Stimulated activated effector memory CD8-positive, alpha-beta T cell treated with anti-CD3 and anti-CD28 coated beads, Interleukin-12 subunit alpha, Interleukin-12 subunit beta, amount 100 ng/mL, for 72 hours (primary cell): ENCODE measurements at regions not wholly inside any gene's neighbourhood (a gene's known extent, or its start where the extent isn't known, plus 50 kb on each side); places are given as distances from the start of the nearest gene placed in this dataset.

Experiments
- ATAC-seq: fragments of 150-1000 bp; cut with Tn5 transposase; 2 replicates; pipeline ENCODE4 v1.10.0; 2021
- DNase-seq, 2 donors: peaks; one replicate each; pipeline ENCODE4 v3.0.0; 2021 to 2022; ENCODE audit warnings: low spot score in 2 of 2
- H3K27ac Mint-ChIP-seq: one replicate; pipeline ENCODE4 v1.8.0; 2022; ENCODE audit warnings: mild to moderate bottlenecking, mixed read lengths
- H3K36me3 Mint-ChIP-seq: one replicate; pipeline ENCODE4 v1.8.0; 2022; ENCODE audit warnings: mild to moderate bottlenecking, mixed read lengths
- H3K4me1 Mint-ChIP-seq: one replicate; pipeline ENCODE4 v1.8.0; 2022; ENCODE audit warnings: mixed read lengths
- H3K4me3 Mint-ChIP-seq: one replicate; pipeline ENCODE4 v1.8.0; 2022; ENCODE audit warnings: mild to moderate bottlenecking, mixed read lengths
- H3K9me3 Mint-ChIP-seq: one replicate; pipeline ENCODE4 v1.8.0; 2022; ENCODE audit warnings: mixed read lengths

- no peak for ATAC-seq
- H3K9me3 Mint-ChIP-seq: no peaks in the 10 kb centered on the region
- H3K27ac Mint-ChIP-seq: no peak overlapping the region
These were observed 197.9 kb upstream of the ACVR2A start for GRCh38 chr2:147646818-147647468.

GRCh38 chr2:147644491-147644890 lies 200.3 kb upstream of the ACVR2A start:
- ATAC-seq (no peak), DNase-seq (no peak)
- Mint-ChIP-seq H3K4me1 (no peaks in the 10 kb centered on the region), H3K36me3 (no peaks in the 10 kb centered on the region), H3K4me3 (no peak overlapping the region), H3K27ac (no peak overlapping the region), H3K9me3 (no peaks in the 10 kb centered on the region)

More at GRCh38 chr2:147646818-147647468, 197.9 kb upstream of the ACVR2A start:
- Mint-ChIP-seq H3K4me3 (no peak overlapping the region), H3K36me3 (no peaks in the 10 kb centered on the region), H3K4me1 (no peaks in the 10 kb centered on the region)
- no peak for DNase-seq

GRCh38 chr2:147642765-147643164 lies 202.1 kb upstream of the ACVR2A start:
- Mint-ChIP-seq H3K4me1 (no peaks in the 10 kb centered on the region), H3K4me3 (no peak overlapping the region)
- no peak for ATAC-seq

GRCh38 chr2:147641651-147642050 lies 203.2 kb upstream of the ACVR2A start:
- no peaks in the 10 kb centered on the region for H3K36me3 Mint-ChIP-seq
- no peak for DNase-seq
- no peak overlapping the region for H3K4me3 Mint-ChIP-seq
- H3K27ac Mint-ChIP-seq: no peak overlapping the region
- H3K9me3 Mint-ChIP-seq: no peaks in the 10 kb centered on the region
- ATAC-seq: no peak
- H3K4me1 Mint-ChIP-seq: no peaks in the 10 kb centered on the region

More at GRCh38 chr2:147642765-147643164, 202.1 kb upstream of the ACVR2A start:
- DNase-seq: no peak
- H3K27ac Mint-ChIP-seq: no peak overlapping the region
- H3K9me3 Mint-ChIP-seq: no peaks in the 10 kb centered on the region
- no peaks in the 10 kb centered on the region for H3K36me3 Mint-ChIP-seq

GRCh38 chr2:147639891-147640290 lies 204.9 kb upstream of the ACVR2A start:
- DNase-seq: no peak
- no peaks in the 10 kb centered on the region for H3K9me3 Mint-ChIP-seq
- ATAC-seq: peak; percentile 36
- no peak overlapping the region for H3K4me3 Mint-ChIP-seq
- no peaks in the 10 kb centered on the region for H3K36me3 Mint-ChIP-seq
- no peak overlapping the region for H3K27ac Mint-ChIP-seq
- no peaks in the 10 kb centered on the region for H3K4me1 Mint-ChIP-seq

GRCh38 chr2:147639386-147639785 lies 205.4 kb upstream of the ACVR2A start:
- no peaks in the 10 kb centered on the region for H3K4me1 Mint-ChIP-seq
- no peak overlapping the region for H3K27ac Mint-ChIP-seq
- no peak overlapping the region for H3K4me3 Mint-ChIP-seq
- no peak for ATAC-seq
- DNase-seq: no peak
- H3K36me3 Mint-ChIP-seq: no peaks in the 10 kb centered on the region
- no peaks in the 10 kb centered on the region for H3K9me3 Mint-ChIP-seq

- no peak overlapping the region for H3K27ac Mint-ChIP-seq
- H3K4me1 Mint-ChIP-seq: no peaks in the 10 kb centered on the region
- no peaks in the 10 kb centered on the region for H3K36me3 Mint-ChIP-seq
- no peak overlapping the region for H3K4me3 Mint-ChIP-seq
- no peak for ATAC-seq
- H3K9me3 Mint-ChIP-seq: no peaks in the 10 kb centered on the region
- no peak for DNase-seq
These were observed 207.9 kb upstream of the ACVR2A start for GRCh38 chr2:147636886-147637285.

GRCh38 chr2:147636238-147636882 lies 208.5 kb upstream of the ACVR2A start:
- no peaks in the 10 kb centered on the region for H3K36me3 Mint-ChIP-seq
- DNase-seq (no peak), ATAC-seq (no peak)
- no peak overlapping the region for H3K4me3 Mint-ChIP-seq
- no peaks in the 10 kb centered on the region for H3K9me3 Mint-ChIP-seq
- H3K27ac Mint-ChIP-seq: no peak overlapping the region
- H3K4me1 Mint-ChIP-seq: no peaks in the 10 kb centered on the region

GRCh38 chr2:147634826-147635225 lies 210.0 kb upstream of the ACVR2A start:
- Mint-ChIP-seq H3K27ac (no peak overlapping the region), H3K9me3 (no peaks in the 10 kb centered on the region), H3K4me3 (no peak overlapping the region), H3K36me3 (no peaks in the 10 kb centered on the region), H3K4me1 (no peaks in the 10 kb centered on the region)
- no peak for ATAC-seq
- no peak for DNase-seq

- H3K4me3 Mint-ChIP-seq: no peak overlapping the region
- no peak overlapping the region for H3K27ac Mint-ChIP-seq
- H3K4me1 Mint-ChIP-seq: peaks cover 6% of the 10 kb centered on the region
- H3K36me3 Mint-ChIP-seq: no peaks in the 10 kb centered on the region
- DNase-seq: no peak
- ATAC-seq: no peak
- H3K9me3 Mint-ChIP-seq: no peaks in the 10 kb centered on the region
These were observed 212.6 kb upstream of the ACVR2A start for GRCh38 chr2:147632198-147632597.

- ATAC-seq: no peak
- Mint-ChIP-seq H3K4me3 (no peak overlapping the region), H3K36me3 (no peaks in the 10 kb centered on the region), H3K27ac (no peak overlapping the region), H3K4me1 (peaks cover 6% of the 10 kb centered on the region), H3K9me3 (no peaks in the 10 kb centered on the region)
- no peak for DNase-seq
These were observed 213.5 kb upstream of the ACVR2A start for GRCh38 chr2:147631294-147631693.

GRCh38 chr2:147630585-147630984 lies 214.2 kb upstream of the ACVR2A start:
- Mint-ChIP-seq H3K4me1 (peaks cover 6% of the 10 kb centered on the region), H3K27ac (no peak overlapping the region), H3K36me3 (no peaks in the 10 kb centered on the region), H3K9me3 (no peaks in the 10 kb centered on the region), H3K4me3 (no peak overlapping the region)
- ATAC-seq (peak; percentile 60), DNase-seq (no peak)

GRCh38 chr2:147628971-147629421 lies 215.8 kb upstream of the ACVR2A start:
- H3K36me3 Mint-ChIP-seq: no peaks in the 10 kb centered on the region
- DNase-seq (no peak), ATAC-seq (no peak)
- H3K4me3 Mint-ChIP-seq: no peak overlapping the region
- no peak overlapping the region for H3K27ac Mint-ChIP-seq
- H3K9me3 Mint-ChIP-seq: no peaks in the 10 kb centered on the region
- peaks cover 6% of the 10 kb centered on the region for H3K4me1 Mint-ChIP-seq

GRCh38 chr2:147623328-147623727 lies 221.5 kb upstream of the ACVR2A start:
- peak; percentile 98 for ATAC-seq
- H3K27ac Mint-ChIP-seq: no peak overlapping the region
- no peak overlapping the region for H3K4me3 Mint-ChIP-seq
- H3K4me1 Mint-ChIP-seq: no peaks in the 10 kb centered on the region
- H3K36me3 Mint-ChIP-seq: no peaks in the 10 kb centered on the region
- DNase-seq: no peak
- H3K9me3 Mint-ChIP-seq: no peaks in the 10 kb centered on the region

GRCh38 chr2:147621656-147622197 lies 223.1 kb upstream of the ACVR2A start:
- no peak overlapping the region for H3K4me3 Mint-ChIP-seq
- H3K36me3 Mint-ChIP-seq: no peaks in the 10 kb centered on the region
- no peaks in the 10 kb centered on the region for H3K4me1 Mint-ChIP-seq
- ATAC-seq (no peak), DNase-seq (no peak)
- no peaks in the 10 kb centered on the region for H3K9me3 Mint-ChIP-seq
- no peak overlapping the region for H3K27ac Mint-ChIP-seq

GRCh38 chr2:147619808-147620207 lies 225.0 kb upstream of the ACVR2A start:
- Mint-ChIP-seq H3K4me1 (no peaks in the 10 kb centered on the region), H3K4me3 (no peak overlapping the region), H3K27ac (no peak overlapping the region), H3K9me3 (no peaks in the 10 kb centered on the region), H3K36me3 (no peaks in the 10 kb centered on the region)
- no peak for DNase-seq
- ATAC-seq: no peak
